ENCODE measurements at regions not wholly inside any gene's neighbourhood (a gene's known extent, or its start where the extent isn't known, plus 50 kb on each side); places are given as distances from the start of the nearest gene placed in this dataset.
A peak's percentile ranks its signal among the peaks of the same experiment; 100 is the strongest.
"Not testable (repeated sequence)": the region's sequence is repeated elsewhere in the genome, so short reads cannot be mapped to it uniquely, and the experiment has no call there.

- ATAC-seq (no peak), DNase-seq (no peak)
- TF ChIP-seq CTCF (IDR thresholded peaks at IDR 0.05) = no peak
- Histone ChIP-seq H3K9me3 (no peaks in the 10 kb centered on the region), H3K36me3 (ENCODE audit: insufficient read depth in 1 of 2, low read depth in 1 of 2) (no peaks in the 10 kb centered on the region), H3K4me1 (no peaks in the 10 kb centered on the region), H3K27me3 (ENCODE audit: insufficient read depth in 3 of 3, low read length in 2 of 3) (peaks cover 1 to 23% (median 15%) of the 10 kb centered on the region in 3 donors), H3K4me3 (no peak overlapping the region), H3K27ac (no peak overlapping the region)
- intact Hi-C loops (cut with DNase I) = no loop called here
- 67 to 76% (median 72%) methylated on average over 12 of the region's 12 CpGs for WGBS, 3 donors
Observed at GRCh38 chr19:41510484-41510883, 65.5 kb upstream of the CEACAM21 start.

GRCh38 chr19:41511628-41512027 is 64.3 kb upstream of the CEACAM21 start:
- TF ChIP-seq CTCF (IDR thresholded peaks at IDR 0.05) = no peak
- Histone ChIP-seq H3K27me3 (ENCODE audit: insufficient read depth in 3 of 3, low read length in 2 of 3) (peaks cover 1 to 29% (median 15%) of the 10 kb centered on the region in 3 donors), H3K4me1 (no peaks in the 10 kb centered on the region), H3K4me3 (no peak overlapping the region), H3K27ac (no peak overlapping the region), H3K9me3 (no peaks in the 10 kb centered on the region), H3K36me3 (ENCODE audit: insufficient read depth in 1 of 2, low read depth in 1 of 2) (no peaks in the 10 kb centered on the region)
- WGBS, 3 donors = 53 to 71% (median 65%) methylated on average over 8 of the region's 8 CpGs
- intact Hi-C loops (cut with DNase I) = no loop called here
- no peak for DNase-seq
- ATAC-seq = no peak

GRCh38 chr19:41515015-41515652 is 60.8 kb upstream of the CEACAM21 start:
- no peak overlapping the region for H3K4me3 ChIP-seq
- H3K9me3 ChIP-seq = no peaks in the 10 kb centered on the region
- DNase-seq (no peak), ATAC-seq (no peak)
- 50 to 59% (median 57%) methylated on average over 24 to 25 of the region's 25 CpGs for WGBS, 3 donors
- no peaks in the 10 kb centered on the region for H3K4me1 ChIP-seq
- no peaks in the 10 kb centered on the region for H3K36me3 ChIP-seq (ENCODE audit: insufficient read depth in 1 of 2, low read depth in 1 of 2)
- intact Hi-C loops (cut with DNase I) = no loop called here
- H3K27me3 ChIP-seq (ENCODE audit: insufficient read depth in 3 of 3, low read length in 2 of 3) = peaks cover 4 to 62% (median 24%) of the 10 kb centered on the region in 3 donors
- no peak for TF ChIP-seq CTCF (IDR thresholded peaks at IDR 0.05)
- no peak overlapping the region for H3K27ac ChIP-seq

GRCh38 chr19:41516292-41517171 is 59.4 kb upstream of the CEACAM21 start:
- ATAC-seq; intact Hi-C loops (cut with DNase I); H3K36me3 ChIP-seq (ENCODE audit: insufficient read depth in 1 of 2, low read depth in 1 of 2); H3K4me3 ChIP-seq; H3K27ac ChIP-seq; DNase-seq; H3K4me1 ChIP-seq; H3K9me3 ChIP-seq: not testable (repeated sequence)
- WGBS, 3 donors = 45 to 55% (median 45%) methylated on average over 19 of the region's 19 CpGs
- peaks cover 4 to 65% (median 17%) of the 10 kb centered on the region in 3 donors for H3K27me3 ChIP-seq (ENCODE audit: insufficient read depth in 3 of 3, low read length in 2 of 3)

GRCh38 chr19:41518141-41518540 is 57.8 kb upstream of the CEACAM21 start:
- intact Hi-C loops (cut with DNase I) = no loop called here
- WGBS, 3 donors = 49 to 54% (median 51%) methylated on average over 3 of the region's 3 CpGs
- DNase-seq (no peak), ATAC-seq (no peak)
- Histone ChIP-seq H3K36me3 (ENCODE audit: insufficient read depth in 1 of 2, low read depth in 1 of 2) (no peaks in the 10 kb centered on the region), H3K4me1 (no peaks in the 10 kb centered on the region), H3K4me3 (no peak overlapping the region), H3K27ac (no peak overlapping the region), H3K27me3 (ENCODE audit: insufficient read depth in 3 of 3, low read length in 2 of 3) (peaks cover 4 to 79% (median 17%) of the 10 kb centered on the region in 3 donors), H3K9me3 (no peaks in the 10 kb centered on the region)
- no peak for TF ChIP-seq CTCF (IDR thresholded peaks at IDR 0.05)

- DNase-seq; H3K4me1 ChIP-seq; intact Hi-C loops (cut with DNase I); ATAC-seq; H3K36me3 ChIP-seq (ENCODE audit: insufficient read depth in 1 of 2, low read depth in 1 of 2); H3K9me3 ChIP-seq: not testable (repeated sequence)
- peak overlapping the region; percentile 44 for H3K27ac ChIP-seq
- 52 to 60% (median 58%) methylated on average over 18 of the region's 18 CpGs for WGBS, 3 donors
- peaks cover 3 to 74% (median 14%) of the 10 kb centered on the region in 3 donors for H3K27me3 ChIP-seq (ENCODE audit: insufficient read depth in 3 of 3, low read length in 2 of 3)
- H3K4me3 ChIP-seq = peak overlapping the region; percentile 55
Observed at GRCh38 chr19:41521138-41521930, 54.6 kb upstream of the CEACAM21 start.
